ENCODE measurements at regions not wholly inside any gene's neighbourhood (a gene's known extent, or its start where the extent isn't known, plus 50 kb on each side); places are given as distances from the start of the nearest gene placed in this dataset.
"Not testable (repeated sequence)": the region's sequence is repeated elsewhere in the genome, so short reads cannot be mapped to it uniquely, and the experiment has no call there.

DNA sequence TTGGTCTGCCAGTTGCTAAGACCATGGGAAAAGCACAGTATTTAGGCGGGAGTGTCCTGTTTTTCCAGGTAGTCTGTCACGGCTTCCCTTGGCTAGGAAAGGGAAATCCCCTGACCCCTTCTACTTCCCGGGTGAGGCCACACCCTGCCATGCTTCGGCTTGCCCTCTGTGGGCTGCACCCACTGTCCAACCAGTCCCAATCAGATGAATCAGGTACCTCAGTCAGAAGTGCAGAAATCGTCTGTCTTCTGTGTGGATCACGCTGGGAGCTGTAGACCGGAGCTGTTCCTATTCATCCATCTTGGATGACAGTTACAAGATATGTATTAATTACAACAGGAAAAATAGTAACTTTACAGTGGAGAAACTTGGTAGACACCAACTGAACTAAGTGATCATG lies 188.2 kb downstream of the TPBG start:
- Histone ChIP-seq H3K36me3 (no peaks in the 10 kb centered on the region), H3K4me1 (no peaks in the 10 kb centered on the region), H3K27me3 (no peaks in the 10 kb centered on the region), H3K27ac (no peak overlapping the region), H3K4me3 (no peak overlapping the region), H3K9me3 (no peaks in the 10 kb centered on the region)
- DNase-seq = no peak
- TF ChIP-seq POLR2A (IDR thresholded peaks at IDR 0.05) = no peak
- TF ChIP-seq, protein P1, sequence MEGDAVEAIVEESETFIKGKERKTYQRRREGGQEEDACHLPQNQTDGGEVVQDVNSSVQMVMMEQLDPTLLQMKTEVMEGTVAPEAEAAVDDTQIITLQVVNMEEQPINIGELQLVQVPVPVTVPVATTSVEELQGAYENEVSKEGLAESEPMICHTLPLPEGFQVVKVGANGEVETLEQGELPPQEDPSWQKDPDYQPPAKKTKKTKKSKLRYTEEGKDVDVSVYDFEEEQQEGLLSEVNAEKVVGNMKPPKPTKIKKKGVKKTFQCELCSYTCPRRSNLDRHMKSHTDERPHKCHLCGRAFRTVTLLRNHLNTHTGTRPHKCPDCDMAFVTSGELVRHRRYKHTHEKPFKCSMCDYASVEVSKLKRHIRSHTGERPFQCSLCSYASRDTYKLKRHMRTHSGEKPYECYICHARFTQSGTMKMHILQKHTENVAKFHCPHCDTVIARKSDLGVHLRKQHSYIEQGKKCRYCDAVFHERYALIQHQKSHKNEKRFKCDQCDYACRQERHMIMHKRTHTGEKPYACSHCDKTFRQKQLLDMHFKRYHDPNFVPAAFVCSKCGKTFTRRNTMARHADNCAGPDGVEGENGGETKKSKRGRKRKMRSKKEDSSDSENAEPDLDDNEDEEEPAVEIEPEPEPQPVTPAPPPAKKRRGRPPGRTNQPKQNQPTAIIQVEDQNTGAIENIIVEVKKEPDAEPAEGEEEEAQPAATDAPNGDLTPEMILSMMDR (IDR thresholded peaks at IDR 0.05) = no peak

DNA sequence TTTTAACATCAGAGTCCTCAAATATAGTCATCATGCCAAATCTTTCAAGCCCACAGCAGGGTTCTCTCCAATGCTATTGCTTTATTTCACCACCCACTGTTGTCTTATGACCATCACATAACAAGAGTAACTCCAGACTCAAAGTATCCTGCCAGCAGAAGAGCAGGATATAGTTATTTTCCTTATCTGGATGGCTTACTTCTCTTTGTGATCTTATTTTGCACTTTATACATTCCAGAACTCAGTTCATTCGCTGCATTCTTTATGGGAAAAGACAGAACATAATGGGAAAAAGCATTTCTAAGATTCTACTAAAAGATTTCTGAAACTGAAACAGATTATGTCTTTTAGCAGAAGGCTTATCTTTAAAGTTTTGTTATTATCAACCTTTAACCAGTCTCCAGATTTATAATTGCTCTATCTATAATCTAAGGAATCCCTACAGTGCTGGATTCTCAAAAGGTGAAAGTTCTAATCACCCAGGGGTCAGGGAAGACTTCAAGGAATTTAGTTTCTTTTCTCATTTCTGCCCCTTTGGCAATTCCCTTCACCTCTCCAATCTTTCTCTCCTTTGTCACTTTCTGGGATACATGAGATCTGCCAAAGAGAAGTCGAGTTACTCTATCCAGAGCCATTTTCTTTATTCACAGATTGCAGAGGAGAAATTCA lies 190.4 kb downstream of the TPBG start:
- TF ChIP-seq, protein P1 (IDR thresholded peaks at IDR 0.05) = no peak
- no peak for TF ChIP-seq POLR2A (IDR thresholded peaks at IDR 0.05)
- Histone ChIP-seq H3K4me1 (no peaks in the 10 kb centered on the region), H3K4me3 (no peak overlapping the region), H3K27me3 (no peaks in the 10 kb centered on the region), H3K36me3 (no peaks in the 10 kb centered on the region), H3K27ac (no peak overlapping the region), H3K9me3 (no peaks in the 10 kb centered on the region)
- DNase-seq = no peak

- no peak overlapping the region for H3K4me3 ChIP-seq
- no peaks in the 10 kb centered on the region for H3K27me3 ChIP-seq
- no peak for DNase-seq
- no peak overlapping the region for H3K27ac ChIP-seq
- no peaks in the 10 kb centered on the region for H3K4me1 ChIP-seq
- no peaks in the 10 kb centered on the region for H3K9me3 ChIP-seq
- H3K36me3 ChIP-seq = no peaks in the 10 kb centered on the region
- TF ChIP-seq, protein P1 (IDR thresholded peaks at IDR 0.05) = no peak
- TF ChIP-seq POLR2A (IDR thresholded peaks at IDR 0.05) = no peak
Observed at GRCh38 chr6:82554666-82555065, 191.0 kb downstream of the TPBG start.

GRCh38 chr6:82555801-82556200 lies 192.2 kb downstream of the TPBG start:
- no peak for DNase-seq
- no peak overlapping the region for H3K4me3 ChIP-seq
- no peaks in the 10 kb centered on the region for H3K4me1 ChIP-seq
- no peaks in the 10 kb centered on the region for H3K27me3 ChIP-seq
- H3K27ac ChIP-seq = no peak overlapping the region
- no peaks in the 10 kb centered on the region for H3K9me3 ChIP-seq
- H3K36me3 ChIP-seq = no peaks in the 10 kb centered on the region
- TF ChIP-seq POLR2A (IDR thresholded peaks at IDR 0.05) = no peak
- TF ChIP-seq, protein P1 (IDR thresholded peaks at IDR 0.05) = no peak

GRCh38 chr6:82558531-82558930 lies 194.9 kb downstream of the TPBG start:
- not testable (repeated sequence) for H3K4me1 ChIP-seq, H3K36me3 ChIP-seq, H3K27ac ChIP-seq, H3K9me3 ChIP-seq, H3K4me3 ChIP-seq, H3K27me3 ChIP-seq, DNase-seq

DNA sequence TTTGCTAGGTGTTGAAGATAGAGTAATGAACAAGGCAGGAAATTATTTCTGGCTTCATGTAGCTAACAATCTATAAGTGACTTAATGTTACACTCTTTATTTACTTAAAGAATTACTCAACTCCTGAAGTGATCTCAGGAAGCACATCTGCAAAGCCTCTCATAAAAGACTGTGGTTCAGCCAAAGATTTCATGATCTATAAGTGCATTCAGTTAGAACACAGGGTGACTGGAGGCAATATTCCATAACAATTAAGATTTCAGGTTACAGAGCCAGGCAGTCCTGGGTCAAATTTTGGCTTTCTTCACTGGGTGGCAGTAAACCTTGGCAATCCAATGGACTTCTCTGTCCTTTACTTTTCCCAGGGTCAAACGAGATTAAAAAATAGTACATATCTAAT lies 204.0 kb downstream of the TPBG start:
- H3K36me3 ChIP-seq = no peaks in the 10 kb centered on the region
- H3K4me3 ChIP-seq = no peak overlapping the region
- no peak for DNase-seq
- H3K27me3 ChIP-seq = no peaks in the 10 kb centered on the region
- no peaks in the 10 kb centered on the region for H3K4me1 ChIP-seq
- TF ChIP-seq, protein P1 (IDR thresholded peaks at IDR 0.05) = no peak
- TF ChIP-seq POLR2A (IDR thresholded peaks at IDR 0.05) = no peak
- no peak overlapping the region for H3K27ac ChIP-seq
- H3K9me3 ChIP-seq = no peaks in the 10 kb centered on the region
